Epithelial cell of esophagus (primary cell): ENCODE measurements at regions not wholly inside any gene's neighbourhood (a gene's known extent, or its start where the extent isn't known, plus 50 kb on each side); places are given as distances from the start of the nearest gene placed in this dataset.

ENCODE experiments used
- DNase-seq: peaks from one replicate; pipeline ENCODE4 v3.0.0; 2010; ENCODE audit warnings: low read depth
- H3K4me3 ChIP-seq: 2 replicates; pipeline ENCODE4 v1.5.1; 2011; ENCODE audit warnings: mild to moderate bottlenecking, low read length, control low read depth
- TF ChIP-seq, protein P1 (sequence below): IDR thresholded peaks from 2 replicates; pipeline ENCODE4 v1.5.1; 2011; ENCODE audit warnings: low read depth, mild to moderate bottlenecking, low read length, control low read depth, inconsistent platforms; ENCODE audit not compliant: insufficient read depth; ENCODE audit errors: missing control alignments

- no peak overlapping the region for H3K4me3 ChIP-seq
- TF ChIP-seq, protein P1, sequence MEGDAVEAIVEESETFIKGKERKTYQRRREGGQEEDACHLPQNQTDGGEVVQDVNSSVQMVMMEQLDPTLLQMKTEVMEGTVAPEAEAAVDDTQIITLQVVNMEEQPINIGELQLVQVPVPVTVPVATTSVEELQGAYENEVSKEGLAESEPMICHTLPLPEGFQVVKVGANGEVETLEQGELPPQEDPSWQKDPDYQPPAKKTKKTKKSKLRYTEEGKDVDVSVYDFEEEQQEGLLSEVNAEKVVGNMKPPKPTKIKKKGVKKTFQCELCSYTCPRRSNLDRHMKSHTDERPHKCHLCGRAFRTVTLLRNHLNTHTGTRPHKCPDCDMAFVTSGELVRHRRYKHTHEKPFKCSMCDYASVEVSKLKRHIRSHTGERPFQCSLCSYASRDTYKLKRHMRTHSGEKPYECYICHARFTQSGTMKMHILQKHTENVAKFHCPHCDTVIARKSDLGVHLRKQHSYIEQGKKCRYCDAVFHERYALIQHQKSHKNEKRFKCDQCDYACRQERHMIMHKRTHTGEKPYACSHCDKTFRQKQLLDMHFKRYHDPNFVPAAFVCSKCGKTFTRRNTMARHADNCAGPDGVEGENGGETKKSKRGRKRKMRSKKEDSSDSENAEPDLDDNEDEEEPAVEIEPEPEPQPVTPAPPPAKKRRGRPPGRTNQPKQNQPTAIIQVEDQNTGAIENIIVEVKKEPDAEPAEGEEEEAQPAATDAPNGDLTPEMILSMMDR = no peak
- no peak for DNase-seq
Measured at GRCh38 chr7:110065121-110065520, 1025.8 kb upstream of the LRRN3 start.

DNA sequence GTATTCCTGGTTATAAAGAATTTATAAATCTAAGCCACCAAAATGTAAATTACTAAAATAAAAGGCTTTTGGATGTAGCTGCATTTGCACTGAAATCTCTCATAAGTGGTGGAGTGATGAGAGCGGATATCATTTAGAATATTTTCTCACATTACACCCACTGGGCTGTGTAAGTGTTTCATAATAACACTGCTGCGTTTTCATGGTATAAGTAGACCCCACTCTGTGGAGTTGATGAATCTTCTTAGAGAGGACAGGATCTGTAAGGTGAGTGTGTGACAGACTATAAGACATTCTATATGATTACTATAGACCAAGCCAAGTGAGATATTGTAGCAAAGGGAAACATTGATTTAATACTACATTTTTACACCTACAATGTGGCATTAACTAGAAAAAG is 1024.1 kb upstream of the LRRN3 start:
- TF ChIP-seq, protein P1 = no peak
- DNase-seq = no peak
- H3K4me3 ChIP-seq = no peak overlapping the region

- TF ChIP-seq, protein P1 = no peak
- DNase-seq = no peak
- H3K4me3 ChIP-seq = no peak overlapping the region
Measured at GRCh38 chr7:110071192-110071591, 1019.7 kb upstream of the LRRN3 start.

- TF ChIP-seq, protein P1 = no peak
- no peak for DNase-seq
- no peak overlapping the region for H3K4me3 ChIP-seq
Measured at GRCh38 chr7:110075450-110075849, 1015.5 kb upstream of the LRRN3 start.

DNA sequence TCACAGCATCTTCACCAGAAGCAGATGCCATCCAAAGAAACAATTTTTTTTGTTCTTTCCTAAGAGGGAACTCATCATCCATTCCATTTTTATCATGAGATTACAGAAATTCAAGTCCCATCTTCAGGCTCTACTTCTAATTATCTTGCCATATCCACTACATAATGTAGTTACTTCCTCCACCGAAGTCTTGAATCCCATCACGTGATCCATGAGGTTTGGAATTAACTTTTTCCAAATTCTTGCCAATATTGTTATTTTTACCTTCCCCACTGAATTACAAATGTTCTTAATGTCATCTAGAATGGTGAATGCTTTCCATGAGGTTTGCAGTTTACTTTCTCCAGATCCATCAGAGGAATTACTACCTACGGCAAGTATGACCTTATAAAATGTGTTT is 1014.7 kb upstream of the LRRN3 start:
- TF ChIP-seq, protein P1 = no peak
- H3K4me3 ChIP-seq = no peak overlapping the region
- no peak for DNase-seq

GRCh38 chr7:110084181-110084807 is 1006.6 kb upstream of the LRRN3 start:
- H3K4me3 ChIP-seq = no peak overlapping the region
- TF ChIP-seq, protein P1 = no peak
- no peak for DNase-seq
